Cerebellar nuclear complex (tissue), 1 donor: ENCODE measurements at regions not wholly inside any gene's neighbourhood (a gene's known extent, or its start where the extent isn't known, plus 50 kb on each side); places are given as distances from the start of the nearest gene placed in this dataset.

Experiments
- DNase-seq, 2 experiments: peaks; one replicate each; lab custom pipeline; 2025; lab: John Stamatoyannopoulos, UW

GRCh38 chr1:193519922-193520321 is 333.5 kb upstream of the B3GALT2 start:
- no peak for DNase-seq

- no peak for DNase-seq
Measured at GRCh38 chr1:193516755-193517388, 330.5 kb upstream of the B3GALT2 start.

- DNase-seq, result no peak
Measured at GRCh38 chr1:193514397-193514796, 328.0 kb upstream of the B3GALT2 start.

- no peak for DNase-seq
Measured at GRCh38 chr1:193513032-193513431, 326.6 kb upstream of the B3GALT2 start.

- no peak for DNase-seq
Measured at GRCh38 chr1:193504920-193505319, 318.5 kb upstream of the B3GALT2 start.

- no peak for DNase-seq
Measured at GRCh38 chr1:193498088-193498655, 311.8 kb upstream of the B3GALT2 start.

GRCh38 chr1:193494368-193494767 is 308.0 kb upstream of the B3GALT2 start:
- no peak for DNase-seq

- DNase-seq, result no peak
Measured at GRCh38 chr1:193489191-193489590, 302.8 kb upstream of the B3GALT2 start.

GRCh38 chr1:193487722-193488121 is 301.3 kb upstream of the B3GALT2 start:
- no peak for DNase-seq

GRCh38 chr1:193486671-193487229 is 300.3 kb upstream of the B3GALT2 start:
- no peak for DNase-seq

- DNase-seq, result no peak
Measured at GRCh38 chr1:193480755-193481154, 294.3 kb upstream of the B3GALT2 start.

GRCh38 chr1:193479187-193479586 is 292.8 kb upstream of the B3GALT2 start:
- no peak for DNase-seq

GRCh38 chr1:193476748-193477147 is 290.3 kb upstream of the B3GALT2 start:
- no peak for DNase-seq

GRCh38 chr1:193473932-193474331 is 287.5 kb upstream of the B3GALT2 start:
- DNase-seq, result no peak

GRCh38 chr1:193472838-193473398 is 286.5 kb upstream of the B3GALT2 start:
- DNase-seq, result no peak

- DNase-seq, result no peak
Measured at GRCh38 chr1:193472430-193472829, 286.0 kb upstream of the B3GALT2 start.

- DNase-seq, result no peak
Measured at GRCh38 chr1:193471981-193472380, 285.6 kb upstream of the B3GALT2 start.

- DNase-seq, result no peak
Measured at GRCh38 chr1:193463326-193463932, 277.0 kb upstream of the B3GALT2 start.

GRCh38 chr1:193462629-193463320 is 276.4 kb upstream of the B3GALT2 start:
- DNase-seq, result no peak

GRCh38 chr1:193458628-193459027 is 272.2 kb upstream of the B3GALT2 start:
- DNase-seq, result no peak

GRCh38 chr1:193457676-193458075 is 271.3 kb upstream of the B3GALT2 start:
- DNase-seq, result no peak

GRCh38 chr1:193456811-193457280 is 270.4 kb upstream of the B3GALT2 start:
- no peak for DNase-seq
